OCI-LY3 (cell line): ENCODE measurements at regions not wholly inside any gene's neighbourhood (a gene's known extent, or its start where the extent isn't known, plus 50 kb on each side); places are given as distances from the start of the nearest gene placed in this dataset.

Source experiments
- H2AFZ ChIP-seq: fragments of 200-600, 300-600 bp; shearing (Covaris generic); 2 replicates; pipeline ENCODE4 v1.6.0; 2014; ENCODE audit warnings: antibody characterized with exemption, low read depth, low read length
- H3K27ac ChIP-seq: fragments of 200-600, 300-600 bp; sonication (generic); 2 replicates; pipeline ENCODE4 v1.5.1; 2014; ENCODE audit warnings: mild to moderate bottlenecking, low read length, moderate library complexity, mixed read lengths
- H3K27me3 ChIP-seq: fragments of 200-600, 300-600 bp; sonication (generic); 2 replicates; pipeline ENCODE4 v1.6.1; 2014; ENCODE audit warnings: low read depth, low read length, mixed read lengths
- H3K36me3 ChIP-seq: fragments of 200-600, 300-600 bp; sonication (generic); replicated peaks from 2 replicates; pipeline ENCODE3; 2014; ENCODE audit warnings: low read depth, low read length, mixed read lengths
- H3K4me1 ChIP-seq: fragments of 300-600, 200-600 bp; sonication (generic); 2 replicates; pipeline ENCODE4 v1.6.1; 2014; ENCODE audit warnings: low read length, mixed read lengths
- H3K4me2 ChIP-seq: fragments of 200-600, 300-600 bp; sonication (generic); 2 replicates; pipeline ENCODE4 v1.6.1; 2014; ENCODE audit warnings: low read length, mixed read lengths
- H3K4me3 ChIP-seq: fragments of 300-600, 200-600 bp; sonication (generic); 2 replicates; pipeline ENCODE4 v1.5.1; 2014; ENCODE audit warnings: antibody characterized with exemption, mild to moderate bottlenecking, low read length, moderate library complexity
- H3K79me2 ChIP-seq: fragments of 300-600, 200-600 bp; shearing (Covaris generic); 2 replicates; pipeline ENCODE4 v1.6.1; 2014; ENCODE audit warnings: mild to moderate bottlenecking, low read length, mixed read lengths
- H3K9ac ChIP-seq: fragments of 300-600, 200-600 bp; shearing (Covaris generic); 2 replicates; pipeline ENCODE4 v1.6.0; 2014; ENCODE audit warnings: mild to moderate bottlenecking, low read length, moderate library complexity
- H3K9me3 ChIP-seq: fragments of 200-600, 300-600 bp; shearing (Covaris generic); 2 replicates; pipeline ENCODE4 v1.6.1; 2014; ENCODE audit warnings: low read length, mixed read lengths; ENCODE audit not compliant: insufficient read depth
- H4K20me1 ChIP-seq: fragments of 200-600, 300-600 bp; sonication (generic); 2 replicates; pipeline ENCODE4 v1.6.1; 2016; ENCODE audit warnings: low read length, mixed read lengths; ENCODE audit not compliant: insufficient read depth
- EZH2phosphoT487 ChIP-seq: fragments of 200-600 bp; shearing (Covaris generic); IDR thresholded peaks from 2 replicates; pipeline ENCODE4 v1.6.1; 2018; ENCODE audit warnings: antibody characterized with exemption, mixed run types, low read depth
- TF ChIP-seq, protein P1 (sequence below): fragments of 200-600, 300-600 bp; sonication (generic); IDR thresholded peaks from 2 replicates; pipeline ENCODE4 v1.5.1; 2014; ENCODE audit warnings: antibody characterized with exemption, low read length, low read depth

GRCh38 chrX:102841706-102842003, 95.4 kb upstream of the RAB40AL start:
- H3K27me3 ChIP-seq = no peaks in the 10 kb centered on the region
- H3K9me3 ChIP-seq = no peaks in the 10 kb centered on the region
- no peaks in the 10 kb centered on the region for H4K20me1 ChIP-seq
- no peak overlapping the region for H3K9ac ChIP-seq
- no peak overlapping the region for H3K4me2 ChIP-seq
- no peak overlapping the region for H3K4me3 ChIP-seq
- H3K36me3 ChIP-seq = no peaks in the 10 kb centered on the region
- TF ChIP-seq EZH2phosphoT487 = no peak
- TF ChIP-seq, protein P1, sequence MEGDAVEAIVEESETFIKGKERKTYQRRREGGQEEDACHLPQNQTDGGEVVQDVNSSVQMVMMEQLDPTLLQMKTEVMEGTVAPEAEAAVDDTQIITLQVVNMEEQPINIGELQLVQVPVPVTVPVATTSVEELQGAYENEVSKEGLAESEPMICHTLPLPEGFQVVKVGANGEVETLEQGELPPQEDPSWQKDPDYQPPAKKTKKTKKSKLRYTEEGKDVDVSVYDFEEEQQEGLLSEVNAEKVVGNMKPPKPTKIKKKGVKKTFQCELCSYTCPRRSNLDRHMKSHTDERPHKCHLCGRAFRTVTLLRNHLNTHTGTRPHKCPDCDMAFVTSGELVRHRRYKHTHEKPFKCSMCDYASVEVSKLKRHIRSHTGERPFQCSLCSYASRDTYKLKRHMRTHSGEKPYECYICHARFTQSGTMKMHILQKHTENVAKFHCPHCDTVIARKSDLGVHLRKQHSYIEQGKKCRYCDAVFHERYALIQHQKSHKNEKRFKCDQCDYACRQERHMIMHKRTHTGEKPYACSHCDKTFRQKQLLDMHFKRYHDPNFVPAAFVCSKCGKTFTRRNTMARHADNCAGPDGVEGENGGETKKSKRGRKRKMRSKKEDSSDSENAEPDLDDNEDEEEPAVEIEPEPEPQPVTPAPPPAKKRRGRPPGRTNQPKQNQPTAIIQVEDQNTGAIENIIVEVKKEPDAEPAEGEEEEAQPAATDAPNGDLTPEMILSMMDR = no peak
- no peak overlapping the region for H3K27ac ChIP-seq
- no peak overlapping the region for H2AFZ ChIP-seq
- H3K4me1 ChIP-seq = no peaks in the 10 kb centered on the region
- H3K79me2 ChIP-seq = no peaks in the 10 kb centered on the region

DNA sequence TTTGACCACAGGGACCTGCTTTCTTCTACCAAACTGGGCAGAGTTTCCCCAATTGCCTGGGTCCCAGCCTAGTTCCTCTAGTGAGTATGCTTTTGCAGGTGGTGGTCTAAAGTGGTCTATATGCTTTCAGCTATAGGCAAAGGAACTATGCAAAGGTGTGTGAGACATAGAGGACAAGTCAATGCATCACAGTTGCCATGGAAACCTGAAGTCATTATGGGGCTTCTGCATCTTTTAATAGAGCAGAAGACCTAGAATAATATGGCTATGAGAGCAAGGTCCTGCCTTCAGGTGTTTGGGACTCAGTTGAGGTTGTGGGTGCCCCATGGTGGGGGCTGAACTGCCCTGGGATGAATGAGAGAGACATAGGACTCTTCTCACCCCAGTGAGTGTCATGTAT, 92.1 kb upstream of the RAB40AL start:
- H3K79me2 ChIP-seq = no peaks in the 10 kb centered on the region
- H3K36me3 ChIP-seq = no peaks in the 10 kb centered on the region
- no peak overlapping the region for H3K27ac ChIP-seq
- TF ChIP-seq, protein P1 = no peak
- no peak for TF ChIP-seq EZH2phosphoT487
- no peak overlapping the region for H2AFZ ChIP-seq
- H3K27me3 ChIP-seq = no peaks in the 10 kb centered on the region
- no peaks in the 10 kb centered on the region for H3K4me1 ChIP-seq
- H3K9me3 ChIP-seq = no peaks in the 10 kb centered on the region
- H4K20me1 ChIP-seq = no peaks in the 10 kb centered on the region
- H3K4me3 ChIP-seq = no peak overlapping the region
- no peak overlapping the region for H3K9ac ChIP-seq
- H3K4me2 ChIP-seq = no peak overlapping the region

DNA sequence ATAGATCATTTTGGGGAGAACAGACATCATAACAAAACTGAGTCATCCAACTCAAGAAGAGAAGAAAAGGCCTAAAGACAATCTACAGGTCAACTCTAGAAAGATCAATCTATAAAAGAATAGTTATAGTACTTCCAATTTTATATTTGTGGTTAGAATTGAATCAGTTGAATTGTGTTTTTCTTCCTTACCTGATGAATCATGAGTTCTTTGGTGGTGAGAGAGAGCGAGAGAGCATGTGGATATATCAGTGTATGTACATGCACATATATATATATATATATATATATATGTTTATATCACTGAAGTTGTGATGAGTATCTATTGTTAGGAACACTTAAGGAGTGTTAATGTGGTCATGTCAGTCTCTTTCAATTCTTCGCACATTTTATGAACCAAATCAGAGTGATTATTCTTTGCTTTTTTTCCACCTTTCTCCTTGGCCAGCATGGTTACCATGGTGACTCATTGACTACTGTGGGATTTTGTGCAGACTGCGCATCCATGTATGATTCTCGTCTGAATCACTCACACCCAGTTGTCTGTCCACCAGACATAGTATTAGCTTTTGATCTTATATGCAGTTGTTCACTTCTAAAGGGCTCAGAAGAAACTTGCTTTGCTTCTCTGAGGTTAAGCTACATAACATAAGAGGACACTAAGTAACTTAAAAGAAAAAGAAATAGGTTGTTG, 90.4 kb upstream of the RAB40AL start:
- Histone ChIP-seq H3K27ac (no peak overlapping the region), H3K4me2 (no peak overlapping the region), H3K36me3 (no peaks in the 10 kb centered on the region), H2AFZ (no peak overlapping the region), H3K79me2 (no peaks in the 10 kb centered on the region), H3K27me3 (no peaks in the 10 kb centered on the region), H3K9me3 (no peaks in the 10 kb centered on the region), H3K4me1 (no peaks in the 10 kb centered on the region), H3K4me3 (no peak overlapping the region), H4K20me1 (no peaks in the 10 kb centered on the region), H3K9ac (no peak overlapping the region)
- TF ChIP-seq, protein P1 = no peak
- TF ChIP-seq EZH2phosphoT487 = no peak

DNA sequence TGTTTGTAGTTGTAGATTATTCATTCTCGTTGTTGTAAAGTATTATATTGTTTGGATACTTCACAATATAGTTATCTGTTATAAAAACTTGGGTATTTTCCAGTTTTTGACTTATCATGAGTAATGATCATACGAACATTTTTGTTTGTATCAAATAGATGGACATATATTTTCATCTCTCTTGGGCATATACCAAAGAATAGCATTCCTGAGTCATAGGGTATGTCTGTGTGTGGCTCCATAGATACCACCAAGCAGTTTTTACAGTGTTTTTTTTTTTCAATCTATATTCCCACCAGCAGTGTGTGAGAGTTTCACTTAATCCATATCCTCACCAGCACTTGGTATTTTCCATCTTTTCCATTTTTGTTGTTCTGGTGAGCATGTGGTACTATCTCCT, 89.7 kb upstream of the RAB40AL start:
- Histone ChIP-seq H3K36me3 (no peaks in the 10 kb centered on the region), H3K9ac (no peak overlapping the region), H3K4me2 (no peak overlapping the region), H3K27ac (no peak overlapping the region), H3K79me2 (no peaks in the 10 kb centered on the region), H3K27me3 (no peaks in the 10 kb centered on the region), H3K9me3 (no peaks in the 10 kb centered on the region), H3K4me3 (no peak overlapping the region), H3K4me1 (no peaks in the 10 kb centered on the region), H2AFZ (no peak overlapping the region), H4K20me1 (no peaks in the 10 kb centered on the region)
- TF ChIP-seq, protein P1 = no peak
- TF ChIP-seq EZH2phosphoT487 = no peak
